ENCODE measurements at regions not wholly inside any gene's neighbourhood (a gene's known extent, or its start where the extent isn't known, plus 50 kb on each side); places are given as distances from the start of the nearest gene placed in this dataset.

GRCh38 chr3:163753033-163753432, 1325.3 kb downstream of the SI start:
- TF ChIP-seq EZH2 (IDR thresholded peaks at IDR 0.05; ENCODE audit: borderline replicate concordance, low read length) (no peak), CTCF (IDR thresholded peaks at IDR 0.05; ENCODE audit: low read length) (no peak)
- no peak overlapping the region for H3K27ac ChIP-seq (ENCODE audit: low read depth, low read length, poor library complexity, severe bottlenecking)
- H3K9ac ChIP-seq (ENCODE audit: low read length), result no peak overlapping the region
- no peak overlapping the region for H3K4me3 ChIP-seq (ENCODE audit: low read depth, low read length, poor library complexity, severe bottlenecking)
- no peaks in the 10 kb centered on the region for H3K79me2 ChIP-seq (ENCODE audit: insufficient read depth, low read length)
- H3K9me2 ChIP-seq (ENCODE audit: low read depth, low read length), result no peaks in the 10 kb centered on the region
- H3K9me3 ChIP-seq (ENCODE audit: low read length), result no peaks in the 10 kb centered on the region
- no peaks in the 10 kb centered on the region for H4K20me1 ChIP-seq (ENCODE audit: insufficient read depth, low read length)
- H3F3A ChIP-seq (ENCODE audit: insufficient read depth, low read length), result no peaks in the 10 kb centered on the region
- no peak overlapping the region for H3K4me2 ChIP-seq (ENCODE audit: low read length)
- H2AFZ ChIP-seq (ENCODE audit: low read length), result no peak overlapping the region
- no peaks in the 10 kb centered on the region for H3K36me3 ChIP-seq (ENCODE audit: insufficient read depth, low read length)
- H3K27me3 ChIP-seq (ENCODE audit: insufficient read depth, low read length), result no peaks in the 10 kb centered on the region
- H3K4me1 ChIP-seq (ENCODE audit: insufficient read depth, low read length, severe bottlenecking), result no peaks in the 10 kb centered on the region

- H4K20me1 ChIP-seq (ENCODE audit: insufficient read depth, low read length), result no peaks in the 10 kb centered on the region
- H3F3A ChIP-seq (ENCODE audit: insufficient read depth, low read length), result no peaks in the 10 kb centered on the region
- H3K4me3 ChIP-seq (ENCODE audit: low read depth, low read length, poor library complexity, severe bottlenecking), result no peak overlapping the region
- H3K79me2 ChIP-seq (ENCODE audit: insufficient read depth, low read length), result no peaks in the 10 kb centered on the region
- H3K27ac ChIP-seq (ENCODE audit: low read depth, low read length, poor library complexity, severe bottlenecking), result no peak overlapping the region
- no peaks in the 10 kb centered on the region for H3K27me3 ChIP-seq (ENCODE audit: insufficient read depth, low read length)
- TF ChIP-seq EZH2 (IDR thresholded peaks at IDR 0.05; ENCODE audit: borderline replicate concordance, low read length) (no peak), CTCF (IDR thresholded peaks at IDR 0.05; ENCODE audit: low read length) (no peak)
- no peaks in the 10 kb centered on the region for H3K9me2 ChIP-seq (ENCODE audit: low read depth, low read length)
- H3K9me3 ChIP-seq (ENCODE audit: low read length), result peaks cover 4% of the 10 kb centered on the region; the same call in 1 of the 2 replicates
- H3K4me1 ChIP-seq (ENCODE audit: insufficient read depth, low read length, severe bottlenecking), result no peaks in the 10 kb centered on the region
- no peak overlapping the region for H3K4me2 ChIP-seq (ENCODE audit: low read length)
- H3K36me3 ChIP-seq (ENCODE audit: insufficient read depth, low read length), result no peaks in the 10 kb centered on the region
- no peak overlapping the region for H3K9ac ChIP-seq (ENCODE audit: low read length)
- no peak overlapping the region for H2AFZ ChIP-seq (ENCODE audit: low read length)
Observed at GRCh38 chr3:163745204-163745603, 1333.1 kb downstream of the SI start.

GRCh38 chr3:163735394-163735793, 1342.9 kb downstream of the SI start:
- TF ChIP-seq CTCF (IDR thresholded peaks at IDR 0.05; ENCODE audit: low read length), result no peak
- no peak for TF ChIP-seq EZH2 (IDR thresholded peaks at IDR 0.05; ENCODE audit: borderline replicate concordance, low read length)
- Histone ChIP-seq H2AFZ (ENCODE audit: low read length) (no peak overlapping the region), H3K4me3 (ENCODE audit: low read depth, low read length, poor library complexity, severe bottlenecking) (no peak overlapping the region)

More at GRCh38 chr3:163735394-163735793, 1342.9 kb downstream of the SI start:
- Histone ChIP-seq H3K27me3 (ENCODE audit: insufficient read depth, low read length) (no peaks in the 10 kb centered on the region), H3K9me2 (ENCODE audit: low read depth, low read length) (0 out of 2 replicates have a peak, but pooled peaks cover 5% of the 10 kb centered on the region), H3K9me3 (ENCODE audit: low read length) (no peaks in the 10 kb centered on the region), H3K4me2 (ENCODE audit: low read length) (no peak overlapping the region), H3K36me3 (ENCODE audit: insufficient read depth, low read length) (no peaks in the 10 kb centered on the region), H3K4me1 (ENCODE audit: insufficient read depth, low read length, severe bottlenecking) (no peaks in the 10 kb centered on the region), H3K79me2 (ENCODE audit: insufficient read depth, low read length) (no peaks in the 10 kb centered on the region), H3K27ac (ENCODE audit: low read depth, low read length, poor library complexity, severe bottlenecking) (no peak overlapping the region), H3K9ac (ENCODE audit: low read length) (no peak overlapping the region), H4K20me1 (ENCODE audit: insufficient read depth, low read length) (no peaks in the 10 kb centered on the region), H3F3A (ENCODE audit: insufficient read depth, low read length) (no peaks in the 10 kb centered on the region)
